T-cell (primary cell): ENCODE measurements at regions not wholly inside any gene's neighbourhood (a gene's known extent, or its start where the extent isn't known, plus 50 kb on each side); places are given as distances from the start of the nearest gene placed in this dataset.
"Not testable (repeated sequence)": the region's sequence is repeated elsewhere in the genome, so short reads cannot be mapped to it uniquely, and the experiment has no call there.

ENCODE experiments used
- ATAC-seq, 4 experiments: fragments of 200-7000 bp in 3 of 4; fragments of 150-1000 bp in 1 of 4; cut with Tn5 transposase; replicated peaks in 1 of 4; 1 replicate in 3 of 4; 2 replicates in 1 of 4; pipeline ENCODE4 v1.10.0; 2021; ENCODE audit warnings: moderate library complexity in 3 of 4, mild to moderate bottlenecking in 2 of 4, moderate number of reproducible peaks in 1 of 4
- CTCF ChIA-PET, 2 donors: fragments of 300-600 bp; sonication (Branson Sonifier 250); formaldehyde crosslinking; loops; one replicate each; lab custom pipeline; 2022; ENCODE audit warnings: antibody characterized with exemption in 2 of 2; lab: Charles Lee
- POLR2A ChIA-PET, 2 donors: fragments of 300-600 bp; sonication (Branson Sonifier 250); formaldehyde crosslinking; loops; one replicate each; lab custom pipeline; 2022; ENCODE audit warnings: antibody characterized with exemption in 2 of 2; lab: Charles Lee
- DNase-seq, 35 experiments: peaks; one replicate each; pipeline versions ENCODE4 v3.0.0 to v3.0.0-alpha.2; 2013 to 2023
- H3K27ac ChIP-seq: one replicate; pipeline ENCODE4 v1.5.1; 2013; ENCODE audit warnings: low read length
- H3K27me3 ChIP-seq, 2 experiments: replicated peaks in 1 of 2; 1 replicate in 1 of 2; 2 replicates in 1 of 2; pipeline versions ENCODE4 v1.6.1 to v1.7.0; 2013; ENCODE audit warnings: low read length in 1 of 2, mixed read lengths in 1 of 2; ENCODE audit not compliant: control insufficient read depth in 2 of 2, insufficient read depth in 2 of 2; ENCODE audit errors: extremely low read depth in 1 of 2
- H3K36me3 ChIP-seq, 2 donors: 1 replicate in 1 of 2; 2 replicates in 1 of 2; pipeline versions ENCODE4 v1.6.1 to v1.7.0; 2013; ENCODE audit warnings: low read length in 1 of 2; ENCODE audit not compliant: control insufficient read depth in 2 of 2, insufficient read depth in 1 of 2; ENCODE audit errors: extremely low read depth in 1 of 2
- H3K4me1 ChIP-seq, 2 experiments: 1 replicate in 1 of 2; 2 replicates in 1 of 2; pipeline versions ENCODE4 v1.6.1 to v1.7.0; 2013; ENCODE audit warnings: low read length in 2 of 2, mixed read lengths in 1 of 2; ENCODE audit not compliant: insufficient read depth in 2 of 2, control insufficient read depth in 1 of 2; ENCODE audit errors: extremely low read depth in 1 of 2
- H3K4me3 ChIP-seq, 2 donors: 1 replicate in 1 of 2; 2 replicates in 1 of 2; pipeline versions ENCODE4 v1.5.1 to v1.7.0; 2013; ENCODE audit warnings: mild to moderate bottlenecking in 2 of 2, low read length in 1 of 2, moderate library complexity in 1 of 2; ENCODE audit not compliant: control insufficient read depth in 1 of 2; ENCODE audit errors: extremely low read depth in 1 of 2
- H3K9me3 ChIP-seq: 2 replicates; pipeline ENCODE4 v1.7.0; 2013
- H3K27ac Mint-ChIP-seq, 2 donors: one replicate each; pipeline ENCODE4 v1.8.0; 2020 to 2021; ENCODE audit warnings: mild to moderate bottlenecking in 2 of 2, mixed read lengths in 2 of 2
- H3K27me3 Mint-ChIP-seq, 2 donors: one replicate each; pipeline ENCODE4 v1.8.0; 2021 to 2022; ENCODE audit warnings: mixed read lengths in 2 of 2
- H3K36me3 Mint-ChIP-seq: one replicate; pipeline ENCODE4 v1.8.0; 2021; ENCODE audit warnings: mixed read lengths
- H3K4me1 Mint-ChIP-seq, 3 donors: one replicate each; pipeline ENCODE4 v1.8.0; 2020 to 2022; ENCODE audit warnings: mixed read lengths in 3 of 3, mild to moderate bottlenecking in 1 of 3
- H3K4me3 Mint-ChIP-seq, 3 donors: one replicate each; pipeline ENCODE4 v1.8.0; 2020 to 2022; ENCODE audit warnings: mild to moderate bottlenecking in 3 of 3, mixed read lengths in 3 of 3, moderate library complexity in 3 of 3
- H3K9me3 Mint-ChIP-seq, 3 donors: one replicate each; pipeline ENCODE4 v1.8.0; 2020 to 2022; ENCODE audit warnings: mixed read lengths in 3 of 3
- WGBS: methylation state at CpG from one replicate; pipeline ENCODE4 v1.1.5; 2013; ENCODE audit warnings: missing lambda C conversion rate; ENCODE audit not compliant: insufficient coverage; 5-methylcytosine and 5-hydroxymethylcytosine counted together

DNA sequence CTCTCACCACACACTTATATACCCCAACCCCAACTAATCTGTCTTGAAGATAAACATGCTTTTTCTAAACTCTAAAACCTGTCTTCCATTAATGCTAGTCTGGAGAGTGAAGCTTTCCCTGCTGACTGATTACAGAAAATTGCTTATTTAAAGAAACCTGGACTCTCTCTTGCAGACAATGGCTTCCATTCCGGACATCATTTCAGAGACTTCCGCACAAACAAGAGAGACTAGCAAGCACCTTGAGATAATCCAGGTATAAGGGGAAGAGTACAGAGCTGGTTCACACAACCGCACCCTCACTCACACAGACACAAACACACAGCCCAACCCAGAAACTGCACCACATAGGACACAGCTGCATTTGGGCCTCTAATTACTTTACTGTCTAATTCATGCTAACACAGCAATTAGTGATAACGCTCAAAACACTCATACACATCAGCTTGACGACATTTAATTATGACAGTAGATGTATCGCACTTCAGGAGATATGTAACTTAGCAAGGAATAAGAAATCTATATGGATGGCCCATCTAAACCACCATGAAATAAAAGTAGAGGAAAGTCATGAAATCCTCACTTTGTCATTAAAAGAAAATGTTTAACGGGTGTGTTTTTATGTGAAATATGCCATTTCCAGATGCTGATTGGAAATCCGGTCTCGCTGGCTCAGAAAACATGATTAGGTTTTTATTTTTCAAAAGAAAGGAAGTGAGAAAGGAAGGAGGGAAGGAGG, 138.1 kb upstream of the JARID2 start:
- no peak overlapping the region for H3K4me3 ChIP-seq
- peaks cover 0 to 6% of the 10 kb centered on the region in 2 experiments for H3K27me3 ChIP-seq
- DNase-seq (no peak), ATAC-seq (no peak)
- no peaks in the 10 kb centered on the region for H3K4me1 ChIP-seq
- Mint-ChIP-seq H3K4me3 (no peak overlapping the region), H3K36me3 (peaks cover 10% of the 10 kb centered on the region), H3K4me1 (peaks cover 0 to 2% (median 0%) of the 10 kb centered on the region in 3 donors), H3K27ac (no peak overlapping the region), H3K27me3 (peaks cover 0 to 8% of the 10 kb centered on the region in 2 donors), H3K9me3 (peaks cover 0 to 4% (median 3%) of the 10 kb centered on the region in 3 donors)
- H3K36me3 ChIP-seq: no peaks in the 10 kb centered on the region
- POLR2A ChIA-PET: interaction anchor here in 1 of 2 donors (0.7 kb wide), 1 partner anchor 1070 kb away, joined by 4 read pairs; no protein-coding TSS in a partner anchor
- CTCF ChIA-PET: no interaction called here
- no peak overlapping the region for H3K27ac ChIP-seq
- no peaks in the 10 kb centered on the region for H3K9me3 ChIP-seq
- WGBS: 100% methylated on average over 4 of the region's 9 CpGs

DNA sequence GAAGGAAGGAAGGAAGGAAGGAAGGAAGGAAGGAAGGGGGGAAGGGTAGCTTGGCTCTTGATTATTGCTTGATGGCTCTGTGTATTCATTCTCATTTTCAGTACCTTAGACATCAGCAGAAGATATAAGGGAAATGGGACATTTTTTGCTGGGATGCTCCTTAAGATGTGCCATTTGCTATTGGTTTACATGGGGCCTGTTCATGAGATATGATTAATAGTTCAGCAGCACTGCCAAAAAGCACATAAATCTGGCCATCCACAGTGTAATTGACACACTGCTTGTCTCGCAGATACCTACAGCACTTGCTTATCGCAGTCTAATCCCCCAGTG, 137.5 kb upstream of the JARID2 start:
- Mint-ChIP-seq H3K27me3 (peaks cover 0 to 8% of the 10 kb centered on the region in 2 donors), H3K4me1 (peaks cover 0 to 2% (median 0%) of the 10 kb centered on the region in 3 donors), H3K4me3 (no peak overlapping the region), H3K9me3 (peaks cover 0 to 4% (median 3%) of the 10 kb centered on the region in 3 donors), H3K36me3 (peaks cover 10% of the 10 kb centered on the region), H3K27ac (no peak overlapping the region)
- Histone ChIP-seq H3K27ac (no peak overlapping the region), H3K4me1 (no peaks in the 10 kb centered on the region), H3K9me3 (no peaks in the 10 kb centered on the region), H3K36me3 (no peaks in the 10 kb centered on the region), H3K27me3 (peaks cover 0 to 6% of the 10 kb centered on the region in 2 experiments), H3K4me3 (no peak overlapping the region)
- DNase-seq: no peak
- CTCF ChIA-PET: no interaction called here
- ATAC-seq: no peak
- WGBS: 86% methylated on average over 2 of the region's 2 CpGs
- POLR2A ChIA-PET: interaction anchor here in 1 of 2 donors (0.7 kb wide), 1 partner anchor 1071 kb away, joined by 4 read pairs; no protein-coding TSS in a partner anchor

DNA sequence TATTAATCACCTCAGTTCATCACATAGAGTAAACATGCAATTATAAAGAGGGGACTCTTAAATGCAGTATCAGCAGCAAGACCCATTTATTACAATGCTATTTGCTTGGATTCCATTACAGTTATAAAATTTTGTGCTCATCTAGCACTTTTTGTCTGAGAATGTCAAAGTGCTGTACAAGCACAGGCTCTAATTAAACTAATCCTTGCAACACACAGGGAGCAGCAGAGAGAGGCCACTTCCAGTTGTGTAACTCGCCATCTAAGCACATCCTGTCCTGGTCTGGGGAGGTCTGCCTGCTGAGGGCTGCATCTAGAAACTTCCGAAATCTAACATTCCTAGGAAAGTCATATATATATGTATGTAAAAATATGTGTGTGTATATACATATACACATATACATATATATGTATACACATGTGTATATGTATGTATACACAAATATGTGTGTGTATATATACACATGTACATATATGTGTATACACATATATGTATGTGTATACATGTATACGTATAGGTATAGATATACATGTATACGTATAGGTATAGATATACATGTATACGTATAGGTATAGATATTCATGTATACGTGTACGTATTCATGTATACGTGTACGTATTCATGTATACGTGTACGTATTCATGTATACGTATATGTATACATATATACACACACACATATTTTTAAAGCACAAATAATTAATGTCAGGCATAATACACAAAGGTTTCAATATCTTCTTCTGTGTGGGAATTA, 136.4 kb upstream of the JARID2 start:
- ChIA-PET POLR2A (no interaction called here), CTCF (no interaction called here)
- peaks cover 0 to 4% (median 3%) of the 10 kb centered on the region in 3 donors for H3K9me3 Mint-ChIP-seq
- peaks cover 0 to 5% of the 10 kb centered on the region in 2 donors for H3K27me3 Mint-ChIP-seq
- no peak overlapping the region for H3K4me3 Mint-ChIP-seq
- no peak overlapping the region for H3K27ac Mint-ChIP-seq
- peaks cover 0 to 2% (median 0%) of the 10 kb centered on the region in 3 donors for H3K4me1 Mint-ChIP-seq
- no CpG with 5 or more reads among the region's 12 CpGs for WGBS
- no peak for ATAC-seq
- peaks cover 10% of the 10 kb centered on the region for H3K36me3 Mint-ChIP-seq
- Histone ChIP-seq H3K36me3 (no peaks in the 10 kb centered on the region), H3K27me3 (peaks cover 0 to 6% of the 10 kb centered on the region in 2 experiments), H3K27ac (no peak overlapping the region), H3K4me3 (no peak overlapping the region), H3K9me3 (no peaks in the 10 kb centered on the region), H3K4me1 (no peaks in the 10 kb centered on the region)
- DNase-seq: no peak

DNA sequence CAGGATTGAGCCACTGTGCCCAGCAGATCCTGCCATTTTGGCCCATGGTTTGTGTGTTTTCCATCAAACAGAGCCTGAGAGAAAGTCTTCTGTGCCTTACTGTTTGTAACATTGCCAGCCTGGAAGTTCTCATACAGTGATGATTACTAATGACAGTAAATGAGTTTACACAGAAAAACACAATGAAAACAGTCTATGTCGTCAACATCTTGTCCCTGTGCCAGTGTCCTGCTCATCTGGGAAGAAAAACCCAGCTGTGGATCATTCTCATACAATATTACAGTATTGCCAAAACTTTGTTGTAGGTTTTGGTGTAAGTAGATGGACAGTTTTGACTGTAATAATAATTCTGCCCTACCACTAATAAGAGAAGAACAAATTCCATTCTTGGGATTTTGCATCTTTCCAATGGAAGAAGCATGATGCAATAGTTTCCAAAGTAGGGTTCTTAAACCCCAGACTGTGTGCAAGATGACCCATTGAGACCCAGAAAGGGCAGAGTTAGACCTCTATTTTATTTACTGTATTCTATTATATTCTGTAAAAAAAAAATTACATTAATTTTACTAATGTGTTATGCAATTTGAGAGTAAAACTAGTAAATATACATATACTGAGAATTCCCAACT, 135.0 kb upstream of the JARID2 start:
- no peak overlapping the region for H3K4me3 Mint-ChIP-seq
- ATAC-seq (no peak), DNase-seq (no peak)
- Histone ChIP-seq H3K4me1 (no peaks in the 10 kb centered on the region), H3K36me3 (no peaks in the 10 kb centered on the region), H3K4me3 (no peak overlapping the region), H3K27ac (no peak overlapping the region), H3K27me3 (peaks cover 0 to 3% of the 10 kb centered on the region in 2 experiments), H3K9me3 (no peaks in the 10 kb centered on the region)
- peaks cover 7% of the 10 kb centered on the region for H3K36me3 Mint-ChIP-seq
- ChIA-PET CTCF (no interaction called here), POLR2A (no interaction called here)
- no CpG with 5 or more reads among the region's 1 CpG for WGBS
- H3K27me3 Mint-ChIP-seq: peaks cover 0 to 4% of the 10 kb centered on the region in 2 donors
- H3K27ac Mint-ChIP-seq: no peak overlapping the region
- H3K4me1 Mint-ChIP-seq: peaks cover 0 to 2% (median 0%) of the 10 kb centered on the region in 3 donors
- peaks cover 0 to under 1% (median 0%) of the 10 kb centered on the region in 3 donors for H3K9me3 Mint-ChIP-seq

DNA sequence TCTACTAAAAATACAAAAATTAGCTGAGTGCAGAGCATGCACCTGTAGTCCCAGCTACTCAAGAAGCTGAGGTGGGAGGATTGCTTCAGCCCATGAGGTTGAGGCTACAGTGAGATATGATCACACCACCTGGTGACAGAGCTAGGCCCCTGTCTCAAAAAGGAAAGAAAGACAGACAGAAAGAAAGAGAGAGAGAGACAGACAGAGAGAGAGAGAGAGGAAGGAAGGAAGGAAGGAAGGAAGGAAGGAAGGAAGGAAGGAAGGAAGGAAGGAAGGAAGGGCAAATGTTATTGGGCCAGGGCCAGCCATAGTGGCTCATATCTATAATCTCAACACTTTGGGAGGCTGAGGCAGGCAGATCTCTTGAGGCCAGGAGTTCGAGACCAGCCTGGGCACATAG, 134.3 kb upstream of the JARID2 start:
- H3K4me3 ChIP-seq, H3K27me3 ChIP-seq, ATAC-seq, CTCF ChIA-PET, H3K36me3 Mint-ChIP-seq, H3K4me3 Mint-ChIP-seq, H3K36me3 ChIP-seq, DNase-seq, H3K27me3 Mint-ChIP-seq, H3K27ac ChIP-seq, H3K9me3 ChIP-seq, H3K27ac Mint-ChIP-seq, H3K4me1 Mint-ChIP-seq, H3K9me3 Mint-ChIP-seq, H3K4me1 ChIP-seq: not testable (repeated sequence)
- POLR2A ChIA-PET: interaction anchor here in 1 of 2 donors (0.7 kb wide), 1 partner anchor 220 kb away, joined by 4 read pairs; no protein-coding TSS in a partner anchor
- WGBS: no CpG with 5 or more reads among the region's 1 CpG

DNA sequence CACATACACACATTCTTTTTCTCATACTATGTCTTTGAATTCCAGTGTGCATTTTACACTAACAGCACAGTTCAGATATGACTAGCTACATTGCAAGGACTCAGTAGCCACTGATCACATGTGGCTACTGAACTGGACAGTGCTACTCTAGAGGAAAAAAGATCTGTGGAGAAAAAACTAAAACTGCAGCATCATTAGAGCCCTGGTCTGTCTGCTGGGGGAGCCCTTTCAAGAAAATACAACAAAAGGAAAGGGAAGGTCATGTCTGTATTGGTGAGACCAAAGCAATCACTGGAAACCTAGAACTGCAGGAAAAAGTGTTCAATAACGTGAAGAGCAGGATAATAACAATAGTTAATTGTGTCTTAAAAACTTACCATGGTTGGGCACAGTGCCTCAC, 132.3 kb upstream of the JARID2 start:
- no peaks in the 10 kb centered on the region for H3K9me3 ChIP-seq
- H3K4me3 ChIP-seq: no peak overlapping the region
- WGBS: no CpG with 5 or more reads among the region's 1 CpG
- no peak overlapping the region for H3K27ac Mint-ChIP-seq
- H3K27me3 ChIP-seq: peaks cover 0 to 3% of the 10 kb centered on the region in 2 experiments
- no peak overlapping the region for H3K27ac ChIP-seq
- POLR2A ChIA-PET: interaction anchor here in 1 of 2 donors (0.7 kb wide), 1 partner anchor 371 kb away, joined by 3 read pairs; no protein-coding TSS in a partner anchor
- no peaks in the 10 kb centered on the region for H3K36me3 ChIP-seq
- H3K4me1 Mint-ChIP-seq: peaks cover 0 to 2% (median 0%) of the 10 kb centered on the region in 3 donors
- no peaks in the 10 kb centered on the region for H3K4me1 ChIP-seq
- H3K4me3 Mint-ChIP-seq: no peak overlapping the region
- H3K27me3 Mint-ChIP-seq: no peaks in the 10 kb centered on the region
- CTCF ChIA-PET: no interaction called here
- DNase-seq (no peak), ATAC-seq (no peak)
- H3K36me3 Mint-ChIP-seq: no peaks in the 10 kb centered on the region
- H3K9me3 Mint-ChIP-seq: no peaks in the 10 kb centered on the region
